ENCODE measurements at regions not wholly inside any gene's neighbourhood (a gene's known extent, or its start where the extent isn't known, plus 50 kb on each side); places are given as distances from the start of the nearest gene placed in this dataset.

DNA sequence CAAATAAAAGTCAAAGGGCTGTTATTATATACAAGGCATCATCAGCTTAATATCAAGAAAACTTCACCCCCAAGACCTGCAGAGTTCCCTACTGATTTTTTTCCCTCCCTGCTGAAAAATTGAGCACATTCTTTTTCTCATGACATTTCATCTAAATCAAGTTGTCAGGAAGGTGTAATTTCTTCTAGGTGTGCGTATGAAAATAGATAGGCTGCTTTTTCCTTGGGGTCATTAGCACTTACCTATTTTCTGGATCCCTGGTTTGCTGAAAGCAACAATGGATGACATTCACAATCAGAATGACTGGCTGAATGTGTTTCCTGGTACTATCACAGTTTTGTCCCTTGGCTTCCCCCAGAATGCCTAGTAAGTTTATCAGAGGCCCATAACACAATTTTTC, 225.0 kb upstream of the KIRREL3 start:
- H3K9me3 ChIP-seq: no peaks in the 10 kb centered on the region
- no peaks in the 10 kb centered on the region for H3K36me3 ChIP-seq
- TF ChIP-seq POLR2A (IDR thresholded peaks at IDR 0.05) (no peak), POLR2AphosphoS5 (IDR thresholded peaks at IDR 0.05) (no peak), EP300 (IDR thresholded peaks at IDR 0.05) (no peak)
- TF ChIP-seq, protein P1, sequence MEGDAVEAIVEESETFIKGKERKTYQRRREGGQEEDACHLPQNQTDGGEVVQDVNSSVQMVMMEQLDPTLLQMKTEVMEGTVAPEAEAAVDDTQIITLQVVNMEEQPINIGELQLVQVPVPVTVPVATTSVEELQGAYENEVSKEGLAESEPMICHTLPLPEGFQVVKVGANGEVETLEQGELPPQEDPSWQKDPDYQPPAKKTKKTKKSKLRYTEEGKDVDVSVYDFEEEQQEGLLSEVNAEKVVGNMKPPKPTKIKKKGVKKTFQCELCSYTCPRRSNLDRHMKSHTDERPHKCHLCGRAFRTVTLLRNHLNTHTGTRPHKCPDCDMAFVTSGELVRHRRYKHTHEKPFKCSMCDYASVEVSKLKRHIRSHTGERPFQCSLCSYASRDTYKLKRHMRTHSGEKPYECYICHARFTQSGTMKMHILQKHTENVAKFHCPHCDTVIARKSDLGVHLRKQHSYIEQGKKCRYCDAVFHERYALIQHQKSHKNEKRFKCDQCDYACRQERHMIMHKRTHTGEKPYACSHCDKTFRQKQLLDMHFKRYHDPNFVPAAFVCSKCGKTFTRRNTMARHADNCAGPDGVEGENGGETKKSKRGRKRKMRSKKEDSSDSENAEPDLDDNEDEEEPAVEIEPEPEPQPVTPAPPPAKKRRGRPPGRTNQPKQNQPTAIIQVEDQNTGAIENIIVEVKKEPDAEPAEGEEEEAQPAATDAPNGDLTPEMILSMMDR (IDR thresholded peaks at IDR 0.05): no peak
- H3K27me3 ChIP-seq: no peaks in the 10 kb centered on the region
- 77% methylated on average over 1 of the region's 1 CpG for WGBS
- no peaks in the 10 kb centered on the region for H3K4me1 ChIP-seq
- H3K27ac ChIP-seq: no peak overlapping the region
- DNase-seq (ENCODE audit: low spot score in 2 of 2): no peak
- H3K4me3 ChIP-seq: no peak overlapping the region

DNA sequence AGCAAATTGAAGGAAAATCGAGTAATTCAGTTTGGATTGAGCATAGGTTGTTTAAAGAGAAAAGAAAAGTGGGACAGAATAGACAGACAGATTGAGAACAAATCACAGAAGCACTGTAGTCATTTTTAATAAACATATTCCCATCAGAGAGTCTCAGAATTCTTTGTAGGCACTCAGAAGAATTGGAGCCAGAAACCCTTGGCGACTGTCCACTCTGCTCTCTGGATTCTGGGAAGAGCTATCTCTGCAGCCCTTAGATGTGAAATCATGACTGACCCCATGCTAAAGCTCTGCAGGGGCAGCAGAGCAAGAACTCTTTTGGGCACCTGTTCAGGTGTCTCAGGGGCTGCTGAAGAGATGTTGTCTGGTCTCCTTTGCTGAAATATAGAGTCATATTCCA, 223.7 kb upstream of the KIRREL3 start:
- no peaks in the 10 kb centered on the region for H3K36me3 ChIP-seq
- no peaks in the 10 kb centered on the region for H3K9me3 ChIP-seq
- no peak for DNase-seq (ENCODE audit: low spot score in 2 of 2)
- no peaks in the 10 kb centered on the region for H3K4me1 ChIP-seq
- no peaks in the 10 kb centered on the region for H3K27me3 ChIP-seq
- H3K4me3 ChIP-seq: no peak overlapping the region
- TF ChIP-seq EP300 (IDR thresholded peaks at IDR 0.05): no peak
- no peak for TF ChIP-seq POLR2A (IDR thresholded peaks at IDR 0.05)
- TF ChIP-seq POLR2AphosphoS5 (IDR thresholded peaks at IDR 0.05): no peak
- TF ChIP-seq, protein P1 (IDR thresholded peaks at IDR 0.05): no peak
- WGBS: 67% methylated on average over 2 of the region's 2 CpGs
- no peak overlapping the region for H3K27ac ChIP-seq

DNA sequence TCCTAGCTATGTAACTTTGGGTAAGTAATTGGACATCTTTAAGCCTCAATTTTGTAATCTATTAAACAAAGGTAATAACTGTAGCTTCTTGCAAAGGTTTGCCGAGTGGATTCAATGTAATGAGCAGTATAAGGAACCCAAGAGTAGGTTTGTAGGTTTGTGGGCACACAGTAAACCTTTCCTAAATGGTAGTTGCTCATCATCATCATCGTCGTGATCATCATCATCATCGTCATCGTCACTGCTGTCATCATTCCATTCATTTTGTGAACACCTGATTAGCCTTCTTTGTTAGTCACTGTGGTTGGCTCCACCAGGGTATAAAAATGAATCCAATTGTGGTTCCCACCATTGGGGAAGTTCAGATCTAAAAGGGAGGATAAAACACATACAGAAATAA, 223.1 kb upstream of the KIRREL3 start:
- TF ChIP-seq POLR2A (IDR thresholded peaks at IDR 0.05) (no peak), POLR2AphosphoS5 (IDR thresholded peaks at IDR 0.05) (no peak), EP300 (IDR thresholded peaks at IDR 0.05) (no peak)
- TF ChIP-seq, protein P1 (IDR thresholded peaks at IDR 0.05): no peak
- H3K27me3 ChIP-seq: no peaks in the 10 kb centered on the region
- no peaks in the 10 kb centered on the region for H3K4me1 ChIP-seq
- H3K4me3 ChIP-seq: no peak overlapping the region
- no peaks in the 10 kb centered on the region for H3K9me3 ChIP-seq
- H3K36me3 ChIP-seq: no peaks in the 10 kb centered on the region
- WGBS: 93% methylated on average over 5 of the region's 5 CpGs
- no peak overlapping the region for H3K27ac ChIP-seq
- DNase-seq (ENCODE audit: low spot score in 2 of 2): no peak

DNA sequence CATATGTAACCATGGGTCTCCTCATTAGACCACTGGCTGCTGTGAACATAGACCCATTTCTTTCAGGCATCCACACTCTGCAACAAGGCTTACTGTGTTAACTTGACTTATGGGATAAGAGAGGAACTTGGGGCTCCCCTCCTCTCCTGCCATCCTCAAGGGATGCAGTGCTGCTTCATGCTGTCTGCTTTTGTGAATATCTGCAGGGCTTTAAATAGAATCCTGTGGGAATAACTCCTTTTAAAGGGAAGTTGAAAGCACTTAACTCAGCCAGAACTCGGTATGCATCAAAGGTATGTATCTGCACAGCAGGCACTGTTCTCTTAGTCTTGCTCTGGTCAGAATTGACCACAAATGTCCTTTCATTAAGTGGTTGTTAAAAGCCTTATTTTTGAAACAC, 222.5 kb upstream of the KIRREL3 start:
- DNase-seq (ENCODE audit: low spot score in 2 of 2): no peak
- WGBS: 22% methylated on average over 1 of the region's 1 CpG
- no peaks in the 10 kb centered on the region for H3K9me3 ChIP-seq
- no peaks in the 10 kb centered on the region for H3K4me1 ChIP-seq
- no peak overlapping the region for H3K4me3 ChIP-seq
- no peak for TF ChIP-seq POLR2AphosphoS5 (IDR thresholded peaks at IDR 0.05)
- TF ChIP-seq, protein P1 (IDR thresholded peaks at IDR 0.05): no peak
- no peak for TF ChIP-seq POLR2A (IDR thresholded peaks at IDR 0.05)
- TF ChIP-seq EP300 (IDR thresholded peaks at IDR 0.05): no peak
- no peak overlapping the region for H3K27ac ChIP-seq
- H3K36me3 ChIP-seq: no peaks in the 10 kb centered on the region
- no peaks in the 10 kb centered on the region for H3K27me3 ChIP-seq

DNA sequence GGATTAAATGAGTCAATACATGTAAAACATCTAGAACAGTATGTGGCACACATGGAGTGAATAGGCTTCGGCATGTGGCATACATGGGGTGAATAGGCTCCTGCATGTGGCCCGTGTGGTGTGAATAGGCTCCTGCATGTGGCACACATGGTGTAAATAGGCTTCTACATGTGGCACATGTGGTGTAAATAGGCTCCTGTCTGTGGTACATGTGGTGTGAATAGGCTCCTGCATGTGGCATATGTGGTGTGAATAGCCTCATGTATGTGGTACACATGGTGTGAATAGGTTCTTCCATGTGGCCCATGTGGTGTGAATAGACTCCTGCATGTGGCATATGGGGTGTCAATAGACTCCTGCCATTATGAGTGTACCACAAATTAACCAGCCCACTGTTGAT, 219.1 kb upstream of the KIRREL3 start:
- TF ChIP-seq, protein P1 (IDR thresholded peaks at IDR 0.05): no peak
- TF ChIP-seq POLR2A (IDR thresholded peaks at IDR 0.05): no peak
- no peak for TF ChIP-seq EP300 (IDR thresholded peaks at IDR 0.05)
- no peak for TF ChIP-seq POLR2AphosphoS5 (IDR thresholded peaks at IDR 0.05)
- Histone ChIP-seq H3K27me3 (no peaks in the 10 kb centered on the region), H3K36me3 (no peaks in the 10 kb centered on the region), H3K9me3 (no peaks in the 10 kb centered on the region), H3K27ac (no peak overlapping the region), H3K4me3 (no peak overlapping the region), H3K4me1 (no peaks in the 10 kb centered on the region)
- DNase-seq (ENCODE audit: low spot score in 2 of 2): no peak
- WGBS: 90% methylated on average over 2 of the region's 2 CpGs

Measured in suprapubic skin (tissue), 4 donors.